Activated CD8-positive, alpha-beta memory T cell treated with anti-CD3 and anti-CD28 coated beads, Interleukin-2, amount 50 U/mL, for 24 hours (primary cell): ENCODE measurements at regions not wholly inside any gene's neighbourhood (a gene's known extent, or its start where the extent isn't known, plus 50 kb on each side); places are given as distances from the start of the nearest gene placed in this dataset.

Experiments used
- DNase-seq: peaks from one replicate; pipeline ENCODE4 v3.0.0-alpha.2; 2020; ENCODE audit errors: extremely low read depth

- DNase-seq = no peak
These were observed 105.5 kb downstream of the CRYAA start for GRCh38 chr21:43274022-43274945.

DNA sequence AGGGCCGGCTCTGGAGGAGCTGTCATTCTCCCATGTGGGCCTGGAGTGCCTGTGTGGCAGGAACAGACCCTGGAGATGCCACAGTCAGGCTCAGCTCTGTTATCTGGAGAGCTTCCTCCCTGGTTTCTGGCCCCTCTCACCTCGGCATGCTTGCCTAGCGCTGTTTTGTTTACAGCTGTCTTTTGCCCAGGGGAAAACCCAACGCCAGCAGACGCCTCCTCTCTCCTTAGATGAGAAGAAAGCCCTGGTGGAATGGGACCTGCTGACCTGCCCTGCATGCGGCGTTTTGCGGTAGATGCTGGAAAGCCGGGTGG is 104.9 kb downstream of the CRYAA start:
- no peak for DNase-seq

GRCh38 chr21:43273016-43273707 is 104.4 kb downstream of the CRYAA start:
- no peak for DNase-seq

DNA sequence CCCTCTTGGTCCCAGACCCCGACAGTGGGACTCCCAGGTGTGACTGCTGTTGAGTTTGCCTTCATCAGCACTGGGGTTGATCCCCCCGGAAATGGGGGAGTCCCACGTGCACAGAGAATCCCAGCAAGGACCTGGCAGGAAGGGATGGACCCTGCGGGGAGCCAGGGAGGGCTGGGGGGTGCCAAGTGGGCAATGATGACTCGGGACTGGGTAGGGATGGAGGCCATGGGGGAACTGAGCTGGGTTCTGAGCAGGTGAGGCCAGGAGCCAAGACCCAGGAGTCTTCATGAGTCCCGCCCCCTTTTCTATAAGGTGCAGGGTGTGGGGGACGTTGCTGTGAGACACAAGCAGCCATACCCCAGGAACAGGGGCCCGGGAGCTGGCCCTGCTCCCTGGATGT is 103.8 kb downstream of the CRYAA start:
- no peak for DNase-seq

GRCh38 chr21:43271452-43272020 is 102.7 kb downstream of the CRYAA start:
- no peak for DNase-seq

DNA sequence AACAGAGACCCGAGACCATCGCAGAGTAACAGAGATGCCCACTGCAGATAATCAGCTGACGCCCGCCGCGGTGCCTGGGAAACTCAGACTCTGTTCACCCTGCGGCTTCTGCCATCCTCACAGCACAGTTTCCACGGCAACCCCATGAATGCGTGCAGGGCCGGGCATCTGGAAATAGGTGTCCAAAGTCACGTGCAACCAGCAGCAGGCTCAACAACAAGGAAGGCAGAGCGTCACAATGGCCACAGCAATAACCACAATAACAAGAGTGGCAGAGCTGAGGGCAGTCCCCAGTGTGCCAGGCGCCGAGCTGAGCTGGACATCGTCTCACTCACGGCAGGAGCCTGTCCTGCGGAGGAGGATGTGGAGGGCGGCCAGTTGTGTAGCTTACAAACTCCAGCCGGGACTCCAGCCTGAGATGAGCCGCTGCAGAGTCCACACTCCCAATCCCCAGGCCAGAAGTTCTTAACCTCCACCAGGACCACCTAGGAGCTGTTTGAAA is 102.0 kb downstream of the CRYAA start:
- no peak for DNase-seq

DNA sequence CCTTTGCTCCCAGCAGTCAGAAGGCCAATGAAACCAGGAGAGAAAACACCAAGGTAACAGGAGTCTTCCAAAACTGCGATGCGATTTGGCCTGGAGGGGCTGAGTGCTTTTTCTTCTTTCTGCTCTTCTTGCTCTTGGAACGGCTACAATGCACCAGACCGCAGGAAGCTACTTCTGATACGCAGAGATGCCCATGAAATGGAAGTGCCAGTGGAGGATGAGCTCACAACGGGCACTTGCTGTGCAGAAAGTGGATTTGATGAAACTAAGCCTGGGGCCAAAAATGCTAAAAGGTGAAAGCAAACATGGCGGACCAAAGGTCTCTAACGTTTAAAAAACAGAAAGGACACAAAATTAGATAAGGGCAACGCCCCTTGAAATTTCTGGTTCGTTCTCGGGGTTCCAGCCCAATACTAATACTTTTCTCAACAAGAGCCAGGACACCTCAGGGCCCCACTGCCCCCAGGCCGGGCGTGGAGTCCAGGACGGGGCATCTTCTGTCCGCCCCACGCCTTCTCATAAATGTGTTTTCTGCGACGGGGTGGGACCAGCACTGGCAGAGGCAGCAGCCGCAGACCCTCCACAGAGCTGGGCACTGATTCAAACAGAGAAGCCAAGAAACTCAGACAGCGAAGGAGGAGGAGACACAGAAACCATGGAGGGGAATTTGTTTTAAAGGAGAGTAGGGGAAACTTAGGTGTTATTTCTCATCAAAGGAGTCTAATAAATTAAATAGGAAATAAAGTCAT is 101.3 kb downstream of the CRYAA start:
- no peak for DNase-seq

DNA sequence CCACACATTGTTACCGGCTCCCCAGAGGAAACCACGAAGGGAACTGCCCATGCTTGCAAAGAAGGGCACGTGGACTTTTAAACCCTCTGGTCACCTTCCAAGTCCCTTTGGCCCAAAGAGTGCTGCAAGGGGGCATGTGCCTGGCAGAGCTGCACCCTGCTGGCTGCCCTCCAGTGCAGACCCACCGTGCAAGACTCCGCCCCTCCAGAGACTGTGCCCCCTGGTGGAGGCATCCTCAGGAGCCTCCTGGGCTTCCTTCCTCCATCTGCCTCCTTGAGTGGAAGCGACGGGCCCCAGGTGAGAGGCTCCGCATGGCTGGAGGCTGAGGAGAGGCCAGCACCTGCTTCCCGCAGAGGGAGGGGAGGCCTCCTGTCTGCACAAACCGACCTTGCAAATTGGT is 100.6 kb downstream of the CRYAA start:
- DNase-seq = no peak

DNA sequence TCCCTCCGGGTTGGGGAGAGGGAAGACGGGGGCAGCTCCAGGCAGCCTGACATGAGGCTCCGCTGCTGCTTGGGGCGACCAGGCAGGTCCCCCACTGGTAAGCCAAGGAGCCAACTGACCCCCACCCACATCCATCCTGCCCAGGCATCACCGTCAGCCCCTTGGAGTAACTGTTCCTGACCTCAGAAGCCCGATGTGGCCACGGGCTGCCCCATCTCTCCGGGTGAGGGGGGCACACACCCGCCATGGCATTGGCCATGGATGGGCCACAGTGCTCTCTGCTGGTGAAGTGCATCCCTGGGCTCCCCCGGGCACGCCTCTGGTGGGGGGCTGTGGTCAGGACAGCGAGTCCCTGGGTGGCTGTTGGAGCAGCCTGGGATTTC is 100.0 kb downstream of the CRYAA start:
- no peak for DNase-seq

GRCh38 chr21:43268086-43268803 is 99.4 kb downstream of the CRYAA start:
- DNase-seq = no peak

GRCh38 chr21:43267391-43268085 is 98.7 kb downstream of the CRYAA start:
- no peak for DNase-seq

DNA sequence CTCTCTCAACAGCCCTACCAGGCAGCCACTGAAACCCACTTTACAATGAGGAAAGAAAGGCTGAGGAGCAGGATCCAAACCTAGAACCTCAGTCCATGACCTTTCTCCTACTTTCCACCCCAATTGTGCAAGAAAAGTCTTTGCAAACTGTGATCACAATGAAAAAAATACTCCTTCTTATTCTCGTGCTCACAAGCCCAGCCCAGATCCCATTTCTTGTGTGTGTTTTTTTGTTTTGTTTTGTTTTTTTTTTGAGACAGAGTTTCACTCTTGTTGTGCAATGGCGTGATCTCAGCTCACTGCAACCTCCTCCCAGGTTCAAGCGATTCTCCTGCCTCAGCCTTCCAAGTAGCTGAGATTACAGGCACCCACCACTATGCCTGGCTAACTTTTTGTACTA is 97.7 kb downstream of the CRYAA start:
- DNase-seq = no peak

DNA sequence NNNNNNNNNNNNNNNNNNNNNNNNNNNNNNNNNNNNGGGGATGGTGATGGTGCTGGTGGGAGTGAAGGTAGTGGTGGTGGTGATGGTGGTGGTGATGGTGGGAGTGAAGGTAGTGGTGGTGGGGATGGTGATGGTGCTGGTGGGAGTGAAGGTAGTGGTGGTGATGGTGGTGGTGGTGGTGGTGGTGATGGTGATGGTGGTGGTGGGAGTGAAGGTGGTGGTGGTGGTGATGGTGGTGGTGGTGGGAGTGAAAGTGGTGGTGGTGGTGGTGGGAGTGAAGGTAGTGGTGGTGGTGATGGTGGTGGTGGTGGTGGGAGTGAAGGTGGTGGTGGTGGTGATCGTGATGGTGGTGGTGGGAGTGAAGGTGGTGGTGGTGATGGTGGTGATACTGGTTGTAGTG is 93.6 kb downstream of the CRYAA start:
- DNase-seq = no peak
